ENCODE measurements at regions not wholly inside any gene's neighbourhood (a gene's known extent, or its start where the extent isn't known, plus 50 kb on each side); places are given as distances from the start of the nearest gene placed in this dataset.

DNA sequence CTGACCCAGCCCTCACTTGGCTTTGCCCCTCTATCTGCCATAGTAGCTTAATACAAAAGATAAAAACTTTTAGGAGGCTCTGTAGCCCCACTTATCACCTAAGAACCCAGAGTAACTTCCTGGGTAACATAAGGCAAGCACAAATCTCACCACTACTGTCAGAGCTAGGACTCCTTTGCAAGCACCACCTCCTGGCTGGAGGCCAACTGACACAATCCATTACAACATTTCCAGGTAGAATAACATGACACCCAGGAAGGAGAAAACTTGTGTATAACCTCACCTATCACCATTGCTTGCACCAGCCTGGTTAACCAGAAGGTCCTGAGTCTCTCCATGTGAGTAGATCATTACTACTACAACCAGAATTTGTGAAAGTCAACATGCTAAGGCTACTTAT, 230.0 kb downstream of the TUSC7 start:
- no peak overlapping the region for H3K4me3 ChIP-seq (ENCODE audit: low read depth, low read length)
- no peak for DNase-seq (ENCODE audit: low read depth)
- TF ChIP-seq, protein P1, sequence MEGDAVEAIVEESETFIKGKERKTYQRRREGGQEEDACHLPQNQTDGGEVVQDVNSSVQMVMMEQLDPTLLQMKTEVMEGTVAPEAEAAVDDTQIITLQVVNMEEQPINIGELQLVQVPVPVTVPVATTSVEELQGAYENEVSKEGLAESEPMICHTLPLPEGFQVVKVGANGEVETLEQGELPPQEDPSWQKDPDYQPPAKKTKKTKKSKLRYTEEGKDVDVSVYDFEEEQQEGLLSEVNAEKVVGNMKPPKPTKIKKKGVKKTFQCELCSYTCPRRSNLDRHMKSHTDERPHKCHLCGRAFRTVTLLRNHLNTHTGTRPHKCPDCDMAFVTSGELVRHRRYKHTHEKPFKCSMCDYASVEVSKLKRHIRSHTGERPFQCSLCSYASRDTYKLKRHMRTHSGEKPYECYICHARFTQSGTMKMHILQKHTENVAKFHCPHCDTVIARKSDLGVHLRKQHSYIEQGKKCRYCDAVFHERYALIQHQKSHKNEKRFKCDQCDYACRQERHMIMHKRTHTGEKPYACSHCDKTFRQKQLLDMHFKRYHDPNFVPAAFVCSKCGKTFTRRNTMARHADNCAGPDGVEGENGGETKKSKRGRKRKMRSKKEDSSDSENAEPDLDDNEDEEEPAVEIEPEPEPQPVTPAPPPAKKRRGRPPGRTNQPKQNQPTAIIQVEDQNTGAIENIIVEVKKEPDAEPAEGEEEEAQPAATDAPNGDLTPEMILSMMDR (IDR thresholded peaks at IDR 0.05; ENCODE audit: low read depth, low read length, missing control alignments) = no peak

DNA sequence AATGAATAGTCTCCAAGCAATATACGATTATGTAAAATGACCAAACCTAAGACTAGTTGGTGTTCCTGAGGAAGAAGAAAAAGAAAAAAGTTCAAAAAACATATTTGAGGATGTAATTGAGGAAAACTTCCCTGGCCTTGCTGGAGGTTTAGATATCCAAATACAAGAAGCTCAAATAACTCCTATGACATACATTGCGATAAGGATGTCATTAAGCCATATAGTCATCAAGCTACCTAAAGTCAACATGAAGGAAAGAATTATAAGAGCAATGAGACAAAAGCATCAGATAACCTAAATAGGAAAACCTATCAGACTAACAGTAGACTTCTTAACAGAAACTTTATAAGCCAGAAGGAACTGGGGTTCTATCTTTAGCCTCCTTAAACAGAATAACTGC, 231.1 kb downstream of the TUSC7 start:
- TF ChIP-seq, protein P1 (IDR thresholded peaks at IDR 0.05; ENCODE audit: low read depth, low read length, missing control alignments) = no peak
- no peak for DNase-seq (ENCODE audit: low read depth)
- no peak overlapping the region for H3K4me3 ChIP-seq (ENCODE audit: low read depth, low read length)

DNA sequence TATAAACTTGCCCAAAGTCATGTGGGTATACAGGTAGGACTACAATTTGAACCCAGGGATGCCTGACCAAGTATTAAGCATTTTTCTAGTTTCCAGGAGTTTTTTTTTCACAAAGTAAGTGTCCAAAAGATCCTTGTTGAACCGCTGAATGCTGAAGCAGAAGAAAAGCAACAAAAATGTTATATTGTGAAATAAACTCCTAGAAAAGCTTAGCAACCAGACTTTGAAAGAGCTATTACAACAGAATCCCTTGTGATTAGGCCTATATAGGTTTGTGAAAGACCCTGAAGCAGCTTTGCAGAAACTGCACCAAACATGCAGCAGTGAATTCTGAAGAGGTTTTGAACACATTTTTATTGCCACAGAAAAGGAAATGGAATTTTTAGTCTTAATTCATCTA, 236.8 kb downstream of the TUSC7 start:
- no peak for DNase-seq (ENCODE audit: low read depth)
- TF ChIP-seq, protein P1 (IDR thresholded peaks at IDR 0.05; ENCODE audit: low read depth, low read length, missing control alignments) = no peak
- no peak overlapping the region for H3K4me3 ChIP-seq (ENCODE audit: low read depth, low read length)

DNA sequence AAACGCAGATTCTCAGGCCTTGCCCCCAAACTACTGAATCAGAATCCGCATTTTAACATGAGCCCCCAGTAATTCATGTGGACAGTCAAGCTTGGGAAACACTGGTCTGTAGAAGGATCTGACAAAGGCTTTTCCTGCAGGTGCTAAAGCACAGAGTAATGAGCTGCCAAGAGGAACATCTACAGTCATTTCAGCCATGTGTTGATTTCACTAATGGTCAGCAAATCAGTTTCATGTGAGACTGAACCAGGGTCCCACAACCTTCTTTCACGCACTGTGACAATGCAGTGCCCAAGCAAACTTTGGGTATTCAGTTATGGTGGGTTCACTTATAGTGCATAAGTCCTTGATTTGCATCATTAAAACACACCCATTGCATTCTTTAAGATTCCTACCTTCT, 237.6 kb downstream of the TUSC7 start:
- DNase-seq (ENCODE audit: low read depth) = no peak
- TF ChIP-seq, protein P1 (IDR thresholded peaks at IDR 0.05; ENCODE audit: low read depth, low read length, missing control alignments) = no peak
- H3K4me3 ChIP-seq (ENCODE audit: low read depth, low read length) = no peak overlapping the region

DNA sequence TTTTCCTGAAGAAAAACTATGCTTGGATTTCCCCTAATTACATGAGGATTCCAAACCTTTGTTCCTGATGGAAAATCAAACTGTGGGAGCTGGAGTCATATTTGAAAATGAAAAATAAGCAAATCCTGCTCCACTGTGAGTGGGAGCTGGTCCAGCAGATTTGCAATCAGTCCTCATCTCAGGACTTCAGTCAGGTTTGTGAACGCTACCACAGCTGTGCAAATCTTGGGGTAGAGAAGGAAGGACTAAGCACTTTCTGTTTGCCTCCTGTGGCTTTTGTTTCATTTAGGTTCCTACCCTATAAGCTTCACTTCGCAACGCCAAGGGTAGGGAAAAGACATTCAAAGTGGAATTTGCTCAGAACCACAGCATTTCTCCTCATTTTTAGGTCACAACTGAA, 238.2 kb downstream of the TUSC7 start:
- DNase-seq (ENCODE audit: low read depth) = no peak
- TF ChIP-seq, protein P1 (IDR thresholded peaks at IDR 0.05; ENCODE audit: low read depth, low read length, missing control alignments) = no peak
- no peak overlapping the region for H3K4me3 ChIP-seq (ENCODE audit: low read depth, low read length)

DNA sequence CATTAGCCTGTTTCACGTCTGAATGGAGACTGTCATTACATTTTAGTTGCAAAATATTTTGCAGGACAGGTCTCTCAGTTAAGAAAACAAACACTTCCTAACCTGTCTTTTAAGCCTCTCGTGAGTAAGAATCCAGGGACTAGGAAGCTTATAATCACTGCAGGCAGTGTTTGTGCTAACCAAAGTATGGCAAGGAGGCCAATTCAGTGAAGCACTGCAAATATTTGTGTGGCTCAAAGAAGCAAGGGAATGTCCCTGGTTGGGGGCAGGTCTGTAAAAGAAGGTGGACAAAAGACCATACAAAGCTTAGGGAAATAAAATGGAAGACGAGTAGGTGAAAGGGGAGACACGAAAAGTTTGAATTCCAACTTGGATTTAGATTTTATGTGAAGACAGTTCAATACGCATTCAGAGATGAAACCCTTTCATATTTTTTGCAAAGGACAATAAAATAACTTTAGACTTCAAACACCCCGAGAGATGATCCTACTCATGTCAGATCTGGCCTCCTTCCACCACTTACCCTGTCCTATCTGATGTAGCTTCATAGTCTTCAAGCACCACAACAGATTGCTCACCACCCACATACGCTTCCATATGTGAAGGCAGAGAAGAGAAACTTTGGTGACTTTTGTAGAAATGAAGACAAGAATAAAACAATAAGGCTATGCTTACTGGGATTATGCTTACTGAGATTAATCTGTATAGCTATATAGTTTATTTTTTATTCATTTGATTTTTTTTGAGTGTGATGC, 240.9 kb downstream of the TUSC7 start:
- no peak overlapping the region for H3K4me3 ChIP-seq (ENCODE audit: low read depth, low read length)
- no peak for DNase-seq (ENCODE audit: low read depth)
- TF ChIP-seq, protein P1 (IDR thresholded peaks at IDR 0.05; ENCODE audit: low read depth, low read length, missing control alignments) = no peak

DNA sequence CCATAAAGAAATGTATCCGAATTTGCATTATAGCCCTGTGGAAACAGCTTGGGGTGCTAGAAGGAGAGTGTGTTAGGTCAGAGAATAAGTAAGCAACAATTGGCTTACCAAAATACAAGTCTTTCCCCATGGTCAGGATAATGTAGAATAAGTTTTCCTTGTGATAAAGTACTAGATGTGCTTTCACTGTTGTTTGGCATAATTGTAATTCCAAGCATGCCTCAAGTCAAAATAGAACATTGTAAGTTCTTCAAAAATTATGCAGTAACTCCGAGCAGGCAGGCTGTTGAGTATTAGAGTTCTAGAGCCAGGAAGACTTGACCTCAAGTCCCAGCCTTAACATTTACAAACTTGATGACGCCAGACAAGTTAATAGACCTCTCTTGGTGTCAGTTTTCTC, 242.0 kb downstream of the TUSC7 start:
- no peak overlapping the region for H3K4me3 ChIP-seq (ENCODE audit: low read depth, low read length)
- DNase-seq (ENCODE audit: low read depth) = no peak
- TF ChIP-seq, protein P1 (IDR thresholded peaks at IDR 0.05; ENCODE audit: low read depth, low read length, missing control alignments) = no peak

Measured in GM12864 (cell line).